Fibroblast of lung (primary cell): ENCODE measurements at regions not wholly inside any gene's neighbourhood (a gene's known extent, or its start where the extent isn't known, plus 50 kb on each side); places are given as distances from the start of the nearest gene placed in this dataset.
"Not testable (repeated sequence)": the region's sequence is repeated elsewhere in the genome, so short reads cannot be mapped to it uniquely, and the experiment has no call there.

ENCODE experiments used
- DNase-seq, 2 donors: peaks; one replicate each; pipeline versions ENCODE4 v3.0.0 to v3.0.0-alpha.2; 2010; ENCODE audit warnings: low read depth in 2 of 2
- H2AFZ ChIP-seq: 2 replicates; pipeline ENCODE4 v1.5.1; 2012; ENCODE audit warnings: low read length, control low read depth, inconsistent platforms
- H3K27ac ChIP-seq: 2 replicates; pipeline ENCODE4 v1.5.1; 2011; ENCODE audit warnings: low read length, control low read depth; ENCODE audit not compliant: insufficient read depth
- H3K27me3 ChIP-seq: 2 replicates; pipeline ENCODE4 v1.5.1; 2011; ENCODE audit warnings: mild to moderate bottlenecking, low read length; ENCODE audit not compliant: control insufficient read depth, insufficient read depth
- H3K36me3 ChIP-seq: 2 replicates; pipeline ENCODE4 v1.5.1; 2011; ENCODE audit warnings: low read length; ENCODE audit not compliant: control insufficient read depth, insufficient read depth
- H3K4me1 ChIP-seq: 2 replicates; pipeline ENCODE4 v1.5.1; 2011; ENCODE audit warnings: low read length; ENCODE audit not compliant: control insufficient read depth, insufficient read depth; ENCODE audit errors: extremely low read depth
- H3K4me2 ChIP-seq: 2 replicates; pipeline ENCODE4 v1.5.1; 2011; ENCODE audit warnings: low read length, control low read depth; ENCODE audit not compliant: insufficient read depth; ENCODE audit errors: extremely low read depth
- H3K4me3 ChIP-seq, 4 experiments: fragments of 200-600 bp in 1 of 4; sonication (generic) in 1 of 4; replicated peaks in 1 of 4; 2 replicates each; pipeline ENCODE4 v1.5.1; 2011 to 2016; ENCODE audit warnings: low read length in 4 of 4, low read depth in 3 of 4, mild to moderate bottlenecking in 3 of 4, control low read depth in 2 of 4, inconsistent platforms in 1 of 4, mixed read lengths in 1 of 4; ENCODE audit not compliant: insufficient read depth in 1 of 4; ENCODE audit errors: control extremely low read depth in 1 of 4
- H3K79me2 ChIP-seq: 2 replicates; pipeline ENCODE4 v1.5.1; 2012; ENCODE audit warnings: mild to moderate bottlenecking, low read length, inconsistent platforms; ENCODE audit not compliant: control insufficient read depth, insufficient read depth
- H3K9ac ChIP-seq: 2 replicates; pipeline ENCODE4 v1.5.1; 2011; ENCODE audit warnings: mild to moderate bottlenecking, low read length, control low read depth; ENCODE audit not compliant: insufficient read depth
- H3K9me3 ChIP-seq: 2 replicates; pipeline ENCODE4 v1.5.1; 2012; ENCODE audit warnings: low read depth, low read length; ENCODE audit not compliant: control insufficient read depth, insufficient read depth
- H4K20me1 ChIP-seq: 2 replicates; pipeline ENCODE4 v1.5.1; 2011; ENCODE audit warnings: low read length; ENCODE audit not compliant: control insufficient read depth, insufficient read depth; ENCODE audit errors: extremely low read depth
- CTCF ChIP-seq, 2 donors: IDR thresholded peaks in 1 of 2; conservative IDR thresholded peaks in 1 of 2; 1 replicate in 1 of 2; 2 replicates in 1 of 2; pipeline ENCODE4 v1.5.1; 2011 to 2012; ENCODE audit warnings: low read length in 2 of 2, control low read depth in 1 of 2, inconsistent platforms in 1 of 2, low read depth in 1 of 2, mild to moderate bottlenecking in 1 of 2
- EZH2 ChIP-seq: IDR thresholded peaks from 2 replicates; pipeline ENCODE4 v1.5.1; 2012; ENCODE audit warnings: low read length, control low read depth, mild to moderate bottlenecking; ENCODE audit errors: missing control alignments

- H3K4me3 ChIP-seq = no peak overlapping the region
- no peak overlapping the region for H3K4me2 ChIP-seq
- no peaks in the 10 kb centered on the region for H3K9me3 ChIP-seq
- H4K20me1 ChIP-seq = no peaks in the 10 kb centered on the region
- no peak overlapping the region for H2AFZ ChIP-seq
- no peaks in the 10 kb centered on the region for H3K27me3 ChIP-seq
- H3K27ac ChIP-seq = no peak overlapping the region
- DNase-seq = no peak
- no peak for TF ChIP-seq EZH2
- TF ChIP-seq CTCF (conservative IDR thresholded peaks at IDR 0.05 in 1 of 2, IDR thresholded peaks at IDR 0.05 in 1 of 2; ENCODE audit: low read depth in 1 of 2, low read length in 2 of 2) = no peak
- H3K36me3 ChIP-seq = no peaks in the 10 kb centered on the region
- H3K4me1 ChIP-seq = no peaks in the 10 kb centered on the region
- no peak overlapping the region for H3K9ac ChIP-seq
- H3K79me2 ChIP-seq = no peaks in the 10 kb centered on the region
Observed at GRCh38 chr12:72901685-72902084, 629.5 kb downstream of the TRHDE start.

- no peaks in the 10 kb centered on the region for H3K36me3 ChIP-seq
- no peak for DNase-seq
- no peak overlapping the region for H3K4me2 ChIP-seq
- no peaks in the 10 kb centered on the region for H3K4me1 ChIP-seq
- H3K9ac ChIP-seq = no peak overlapping the region
- H4K20me1 ChIP-seq = no peaks in the 10 kb centered on the region
- H3K27ac ChIP-seq = no peak overlapping the region
- H3K27me3 ChIP-seq = no peaks in the 10 kb centered on the region
- H3K9me3 ChIP-seq = no peaks in the 10 kb centered on the region
- no peak overlapping the region for H3K4me3 ChIP-seq
- no peaks in the 10 kb centered on the region for H3K79me2 ChIP-seq
- TF ChIP-seq CTCF (conservative IDR thresholded peaks at IDR 0.05 in 1 of 2, IDR thresholded peaks at IDR 0.05 in 1 of 2; ENCODE audit: low read depth in 1 of 2, low read length in 2 of 2) (no peak), EZH2 (no peak)
- no peak overlapping the region for H2AFZ ChIP-seq
Observed at GRCh38 chr12:72925716-72926115, 653.5 kb downstream of the TRHDE start.

DNA sequence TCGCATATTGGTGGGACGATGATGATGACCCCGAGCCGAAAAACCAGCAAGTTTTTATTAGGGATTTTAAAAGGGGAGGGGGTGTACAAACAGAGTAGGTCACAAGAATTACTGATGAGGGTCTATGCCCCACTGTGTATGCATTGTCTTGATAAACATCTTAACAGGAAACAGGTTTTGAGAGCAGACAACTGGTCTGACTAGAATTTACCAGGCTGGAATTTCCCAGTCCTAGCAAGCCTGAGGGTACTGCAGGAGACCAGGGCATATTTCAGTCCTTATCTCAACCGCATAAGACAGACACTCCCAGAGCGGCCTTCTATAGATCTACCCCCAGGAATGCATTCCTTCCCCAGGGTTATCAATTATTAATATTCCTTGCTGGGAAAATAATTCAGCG lies 659.7 kb downstream of the TRHDE start:
- H3K79me2 ChIP-seq, H2AFZ ChIP-seq, H3K4me1 ChIP-seq, H3K27me3 ChIP-seq, H3K9me3 ChIP-seq, H4K20me1 ChIP-seq, H3K4me2 ChIP-seq, H3K4me3 ChIP-seq, DNase-seq, H3K9ac ChIP-seq, H3K36me3 ChIP-seq, H3K27ac ChIP-seq: not testable (repeated sequence)

DNA sequence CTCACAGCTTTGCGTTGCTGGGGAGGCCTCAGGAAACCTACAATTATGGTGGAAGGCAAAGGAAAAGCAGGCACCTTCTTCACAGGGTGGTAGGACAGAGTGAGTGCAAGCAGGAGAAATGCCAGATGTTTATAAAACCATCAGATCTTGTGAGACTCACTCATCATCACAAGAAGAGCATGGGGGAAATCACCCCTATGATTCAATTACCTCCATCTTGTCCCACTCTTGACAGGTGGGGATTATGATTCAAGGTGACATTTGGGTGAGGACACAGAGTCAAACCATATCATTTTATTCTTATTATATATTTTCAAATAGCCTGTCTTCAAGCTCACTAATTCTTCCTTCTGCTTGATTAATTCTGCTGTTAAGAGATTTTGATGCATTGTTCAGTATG lies 665.3 kb downstream of the TRHDE start:
- H4K20me1 ChIP-seq = no peaks in the 10 kb centered on the region
- no peak overlapping the region for H3K4me2 ChIP-seq
- TF ChIP-seq EZH2 (no peak), CTCF (conservative IDR thresholded peaks at IDR 0.05 in 1 of 2, IDR thresholded peaks at IDR 0.05 in 1 of 2; ENCODE audit: low read depth in 1 of 2, low read length in 2 of 2) (no peak)
- H3K36me3 ChIP-seq = no peaks in the 10 kb centered on the region
- no peak overlapping the region for H2AFZ ChIP-seq
- H3K4me1 ChIP-seq = no peaks in the 10 kb centered on the region
- H3K9me3 ChIP-seq = no peaks in the 10 kb centered on the region
- no peak for DNase-seq
- H3K27ac ChIP-seq = no peak overlapping the region
- H3K27me3 ChIP-seq = no peaks in the 10 kb centered on the region
- H3K9ac ChIP-seq = no peak overlapping the region
- no peak overlapping the region for H3K4me3 ChIP-seq
- no peaks in the 10 kb centered on the region for H3K79me2 ChIP-seq
